GM21576 (cell line): ENCODE measurements at regions not wholly inside any gene's neighbourhood (a gene's known extent, or its start where the extent isn't known, plus 50 kb on each side); places are given as distances from the start of the nearest gene placed in this dataset.
"Not testable (repeated sequence)": the region's sequence is repeated elsewhere in the genome, so short reads cannot be mapped to it uniquely, and the experiment has no call there.

Experiments
- ATAC-seq: cut with Tn5 transposase; IDR thresholded peaks from one replicate; pipeline ENCODE4 v1.9.1; 2021; ENCODE audit warnings: mild to moderate bottlenecking, moderate library complexity; ENCODE audit not compliant: unreplicated experiment

- no peak for ATAC-seq
Measured at GRCh38 chr12:127752802-127753201, 514.2 kb upstream of the TMEM132C start.

DNA sequence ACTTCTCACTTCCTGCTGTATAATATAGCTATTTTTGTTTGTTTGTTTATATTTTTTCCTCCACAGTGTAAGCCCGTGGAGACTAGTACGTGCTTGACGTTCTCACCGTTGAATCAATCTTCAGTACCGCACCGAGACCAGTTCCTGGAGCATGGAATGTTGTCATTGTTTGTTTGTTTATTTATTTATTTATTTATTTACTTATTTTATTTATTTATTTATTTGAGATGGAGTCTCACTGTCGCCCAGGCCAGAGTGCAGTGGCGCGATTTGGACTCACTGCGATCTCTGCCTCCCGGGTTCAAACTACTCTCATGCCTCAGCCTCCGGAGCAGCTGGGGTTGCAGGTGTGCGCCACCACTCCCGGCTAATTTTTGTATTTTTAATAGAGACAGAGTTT is 506.6 kb upstream of the TMEM132C start:
- no peak for ATAC-seq

DNA sequence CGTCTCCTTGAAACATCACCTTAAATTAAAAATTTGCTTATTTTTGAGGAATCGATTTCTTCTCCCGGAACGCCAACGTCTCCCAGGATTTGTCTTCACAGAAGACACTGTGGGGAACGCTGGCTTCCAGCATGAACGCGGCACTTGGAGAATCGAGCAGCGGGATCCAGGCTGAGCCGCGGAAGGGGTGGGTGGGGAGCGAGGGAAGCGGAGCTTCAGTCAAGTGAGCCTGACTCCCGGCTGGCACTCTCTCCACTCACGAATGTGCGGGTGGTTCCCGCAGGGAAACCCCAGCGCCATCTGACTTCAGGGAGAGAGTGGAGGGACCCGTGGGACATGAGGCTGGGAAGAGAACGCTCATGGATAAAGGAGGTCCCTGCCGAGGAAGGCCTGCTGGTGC is 506.0 kb upstream of the TMEM132C start:
- ATAC-seq: no peak

DNA sequence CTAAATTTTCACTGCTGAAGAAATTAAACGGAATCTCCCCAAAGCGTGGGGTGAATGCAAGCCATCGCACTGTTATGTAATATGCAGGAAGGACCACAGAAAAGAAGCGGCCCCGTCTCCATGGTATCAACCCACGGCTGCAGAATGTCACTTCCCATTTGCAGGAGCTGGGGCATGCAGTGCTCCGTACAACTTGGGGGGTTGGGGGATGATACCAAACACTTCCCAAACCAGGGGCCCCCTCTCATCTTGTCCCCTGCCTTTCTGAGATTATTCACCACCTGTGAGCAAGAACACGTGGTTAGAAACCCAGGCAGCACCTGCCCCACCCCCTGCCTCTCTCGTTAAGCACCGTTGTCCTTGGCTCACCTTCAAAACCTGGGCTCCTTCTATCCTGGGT is 505.1 kb upstream of the TMEM132C start:
- no peak for ATAC-seq

GRCh38 chr12:127767656-127768055 is 499.3 kb upstream of the TMEM132C start:
- ATAC-seq: no peak

- no peak for ATAC-seq
Measured at GRCh38 chr12:127770118-127770517, 496.9 kb upstream of the TMEM132C start.

- no peak for ATAC-seq
Measured at GRCh38 chr12:127771546-127771945, 495.4 kb upstream of the TMEM132C start.

- no peak for ATAC-seq
Measured at GRCh38 chr12:127773520-127773919, 493.4 kb upstream of the TMEM132C start.

- ATAC-seq: no peak
Measured at GRCh38 chr12:127774828-127775227, 492.1 kb upstream of the TMEM132C start.

DNA sequence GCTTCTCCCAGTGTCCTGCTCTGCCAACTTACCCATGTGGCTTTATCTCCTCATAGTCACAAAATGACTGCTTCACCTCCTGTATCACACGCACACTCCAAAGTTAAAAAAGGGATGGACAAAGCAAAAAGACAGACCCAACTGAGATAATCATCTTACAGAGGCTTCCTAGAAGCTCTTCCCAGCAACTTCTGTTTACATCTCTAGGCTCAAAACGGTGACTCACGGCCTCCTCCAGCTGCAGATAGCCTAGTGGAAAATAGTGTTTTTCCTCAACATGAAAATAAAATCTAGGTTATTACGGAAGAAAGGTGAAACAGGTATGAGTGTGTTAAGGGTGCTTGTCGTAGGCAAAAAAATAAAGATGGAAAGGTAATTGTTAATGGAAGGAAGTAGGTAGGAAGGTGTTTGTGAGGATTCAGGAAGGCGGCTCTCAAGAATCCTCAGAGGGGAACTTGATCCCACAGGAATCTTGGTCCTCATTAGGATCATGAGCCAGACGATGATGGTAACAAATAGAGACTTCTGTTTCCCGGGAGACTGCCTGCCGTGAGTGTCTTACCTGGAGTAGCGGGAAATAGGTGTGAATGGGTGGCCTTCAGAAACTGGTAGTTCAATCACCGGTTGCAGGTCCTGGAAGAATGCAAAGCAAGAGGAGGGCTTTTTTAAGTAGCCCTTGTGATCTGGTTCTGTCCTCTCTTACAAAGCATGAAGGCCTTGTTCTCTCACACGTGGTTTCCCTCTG is 487.5 kb upstream of the TMEM132C start:
- ATAC-seq: no peak

DNA sequence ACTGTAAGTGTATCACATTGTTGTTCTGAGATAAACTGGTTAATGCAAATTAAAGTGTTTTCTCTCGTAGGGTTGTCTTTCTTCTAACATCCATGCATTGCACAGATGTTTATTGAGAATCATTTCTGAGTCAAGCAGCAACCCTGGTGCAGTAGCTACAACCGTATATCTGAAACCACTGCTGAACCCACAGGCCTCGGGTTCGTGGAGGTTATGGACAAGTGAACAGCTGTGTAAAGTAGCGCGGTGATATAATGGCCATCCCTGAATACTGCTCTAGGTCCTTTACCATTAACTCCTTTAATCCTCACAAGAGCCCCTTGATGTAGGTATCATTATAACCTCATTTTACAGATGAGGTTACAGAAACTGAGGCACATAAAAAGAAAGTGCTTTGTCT is 486.1 kb upstream of the TMEM132C start:
- ATAC-seq: no peak

- no peak for ATAC-seq
Measured at GRCh38 chr12:127781336-127781735, 485.6 kb upstream of the TMEM132C start.

DNA sequence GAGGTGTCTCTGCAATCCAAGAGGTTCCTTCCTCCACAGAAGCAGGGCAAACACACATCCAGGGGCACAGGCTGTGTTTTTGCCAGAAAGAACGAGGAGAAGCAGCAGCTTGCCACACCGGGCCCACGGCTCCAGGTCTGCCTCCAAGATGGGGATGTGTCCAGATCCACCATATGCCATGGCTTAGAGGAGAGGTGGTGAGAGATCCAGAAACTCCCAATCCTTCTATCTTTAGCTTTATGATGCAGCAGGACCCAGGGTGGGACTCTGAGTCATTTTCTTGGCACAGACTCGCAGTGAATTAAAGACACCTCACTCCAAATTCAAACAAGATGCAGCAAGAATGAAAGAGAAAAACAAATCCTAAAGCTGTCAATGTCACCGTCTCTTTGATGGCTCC is 481.4 kb upstream of the TMEM132C start:
- ATAC-seq: no peak

GRCh38 chr12:127785986-127786590 is 480.9 kb upstream of the TMEM132C start:
- ATAC-seq: no peak

DNA sequence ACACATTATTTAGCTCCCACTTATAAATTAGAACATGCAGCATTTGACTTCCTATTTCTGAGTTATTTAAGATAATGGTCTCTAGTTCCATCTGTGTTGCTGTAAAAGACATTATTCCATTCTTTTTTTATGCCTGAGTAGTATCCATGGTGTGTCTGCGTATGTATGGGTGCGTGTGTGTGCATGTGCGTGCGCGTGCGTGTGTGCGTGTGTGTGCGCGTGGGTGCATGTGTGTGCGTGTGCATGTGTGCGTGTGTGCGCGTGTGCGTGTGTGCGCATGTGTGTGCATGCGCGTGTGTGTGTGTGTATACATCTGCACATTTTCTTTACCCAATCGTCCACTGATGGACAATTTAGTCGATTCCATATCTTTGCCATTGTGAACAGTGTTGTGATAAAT is 479.4 kb upstream of the TMEM132C start:
- no peak for ATAC-seq

- ATAC-seq: no peak
Measured at GRCh38 chr12:127790376-127790775, 476.6 kb upstream of the TMEM132C start.

DNA sequence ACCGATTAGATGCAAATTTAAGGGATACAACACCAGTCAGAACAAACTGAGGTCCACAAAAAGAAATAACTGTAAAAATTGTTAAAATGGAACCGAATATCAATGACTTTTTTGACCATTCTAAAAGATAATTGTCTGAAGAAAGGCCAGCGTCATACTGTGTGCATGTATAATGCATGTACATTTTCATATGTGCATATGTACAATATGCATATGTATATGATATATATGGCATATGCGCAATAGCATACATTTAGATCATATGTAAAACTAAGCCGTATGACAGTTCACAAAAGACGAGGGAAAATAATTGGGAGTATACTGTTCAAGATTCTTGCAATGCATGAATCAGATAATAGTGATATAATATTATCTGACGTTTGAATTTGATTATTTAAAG is 475.8 kb upstream of the TMEM132C start:
- no peak for ATAC-seq

GRCh38 chr12:127797918-127798317 is 469.1 kb upstream of the TMEM132C start:
- ATAC-seq: no peak

GRCh38 chr12:127802271-127802670 is 464.7 kb upstream of the TMEM132C start:
- ATAC-seq: no peak

GRCh38 chr12:127803545-127803944 is 463.4 kb upstream of the TMEM132C start:
- ATAC-seq: no peak

GRCh38 chr12:127809275-127809674 is 457.7 kb upstream of the TMEM132C start:
- ATAC-seq: no peak

- no peak for ATAC-seq
Measured at GRCh38 chr12:127810041-127810440, 456.9 kb upstream of the TMEM132C start.

DNA sequence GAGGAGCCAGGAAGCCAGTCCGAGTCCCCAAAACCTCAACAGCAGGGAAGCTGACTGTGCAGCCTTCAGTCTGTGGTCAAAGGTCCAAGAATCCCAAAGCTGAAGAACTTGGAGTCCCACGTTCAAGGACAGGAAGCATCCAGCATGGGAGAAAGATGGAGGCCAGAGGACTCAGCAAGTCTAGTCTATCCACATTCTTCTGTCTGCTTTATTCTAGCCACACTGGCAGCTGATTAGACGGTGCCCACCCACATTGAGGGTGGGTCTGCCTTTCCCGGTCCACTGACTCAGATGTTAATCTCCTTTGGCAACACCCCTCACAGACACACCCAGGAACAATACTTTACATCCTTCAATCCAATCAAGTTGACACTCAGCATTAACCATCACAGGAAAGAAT is 456.5 kb upstream of the TMEM132C start:
- ATAC-seq: not testable (repeated sequence)
